ENCODE measurements at regions not wholly inside any gene's neighbourhood (a gene's known extent, or its start where the extent isn't known, plus 50 kb on each side); places are given as distances from the start of the nearest gene placed in this dataset.

DNA sequence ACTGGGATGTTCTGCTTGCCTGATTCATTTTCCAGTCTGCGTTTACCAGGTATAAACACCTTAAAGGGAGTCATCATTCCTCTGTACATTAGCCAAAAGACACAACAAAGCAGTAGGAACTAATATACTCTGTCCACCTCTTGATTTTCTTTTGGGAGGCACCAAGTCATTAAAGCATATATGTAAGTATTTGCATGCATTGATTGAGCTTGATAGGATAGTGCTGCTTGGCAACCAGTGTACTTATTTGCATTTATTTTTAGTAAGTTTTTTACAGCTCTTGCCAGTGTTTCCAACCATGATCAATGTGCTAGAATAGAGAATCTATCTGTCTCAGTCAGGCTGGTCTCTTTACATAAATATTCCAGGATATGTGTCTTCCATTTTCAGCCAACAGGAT is 353.3 kb upstream of the SEMA3C start:
- FAIRE-seq (no peak), DNase-seq (ENCODE audit: low read depth, low spot score) (no peak)
- Histone ChIP-seq H3K9ac (replicated peaks; ENCODE audit: extremely low read depth, insufficient read depth, low read length) (no peak overlapping the region), H3K79me2 (ENCODE audit: control insufficient read depth, insufficient read depth, low read length) (no peaks in the 10 kb centered on the region), H2AFZ (ENCODE audit: low read depth, low read length) (no peak overlapping the region), H3K4me2 (ENCODE audit: insufficient read depth, low read length) (no peak overlapping the region), H3K9me3 (replicated peaks; ENCODE audit: control insufficient read depth, insufficient read depth, low read length) (no peaks in the 10 kb centered on the region), H3K9me1 (replicated peaks; ENCODE audit: control insufficient read depth, extremely low read depth, insufficient read depth, low read length) (no peaks in the 10 kb centered on the region), H3K36me3 (ENCODE audit: control insufficient read depth in 2 of 2, extremely low read depth in 1 of 2, insufficient read depth in 2 of 2, low read length in 2 of 2) (no peaks in the 10 kb centered on the region), H3K4me1 (ENCODE audit: control insufficient read depth, extremely low read depth, insufficient read depth, low read length) (no peaks in the 10 kb centered on the region), H4K20me1 (replicated peaks; ENCODE audit: control insufficient read depth, extremely low read depth, insufficient read depth, low read length) (no peaks in the 10 kb centered on the region), H3K27ac (ENCODE audit: insufficient read depth, low read depth, low read length) (no peak overlapping the region), H3K27me3 (ENCODE audit: control insufficient read depth in 2 of 2, insufficient read depth in 2 of 2, low read length in 2 of 2) (no peaks in the 10 kb centered on the region), H3K4me3 (replicated peaks in 1 of 3; ENCODE audit: insufficient read depth in 1 of 3, low read depth in 1 of 3, low read length in 3 of 3) (no peak overlapping the region)
- dilution Hi-C loops (cut with MboI; ENCODE audit: extremely low pct_ligation_motif_present, low sequenced_read_pairs) (no loop called here), intact Hi-C loops (cut with micrococcal nuclease) (no loop called here)
- ChIA-PET POLR2A (no interaction called here), CTCF (no interaction called here)
- no TSS peak for BruUV-seq (replicated peaks)
- TF ChIP-seq, protein P1, sequence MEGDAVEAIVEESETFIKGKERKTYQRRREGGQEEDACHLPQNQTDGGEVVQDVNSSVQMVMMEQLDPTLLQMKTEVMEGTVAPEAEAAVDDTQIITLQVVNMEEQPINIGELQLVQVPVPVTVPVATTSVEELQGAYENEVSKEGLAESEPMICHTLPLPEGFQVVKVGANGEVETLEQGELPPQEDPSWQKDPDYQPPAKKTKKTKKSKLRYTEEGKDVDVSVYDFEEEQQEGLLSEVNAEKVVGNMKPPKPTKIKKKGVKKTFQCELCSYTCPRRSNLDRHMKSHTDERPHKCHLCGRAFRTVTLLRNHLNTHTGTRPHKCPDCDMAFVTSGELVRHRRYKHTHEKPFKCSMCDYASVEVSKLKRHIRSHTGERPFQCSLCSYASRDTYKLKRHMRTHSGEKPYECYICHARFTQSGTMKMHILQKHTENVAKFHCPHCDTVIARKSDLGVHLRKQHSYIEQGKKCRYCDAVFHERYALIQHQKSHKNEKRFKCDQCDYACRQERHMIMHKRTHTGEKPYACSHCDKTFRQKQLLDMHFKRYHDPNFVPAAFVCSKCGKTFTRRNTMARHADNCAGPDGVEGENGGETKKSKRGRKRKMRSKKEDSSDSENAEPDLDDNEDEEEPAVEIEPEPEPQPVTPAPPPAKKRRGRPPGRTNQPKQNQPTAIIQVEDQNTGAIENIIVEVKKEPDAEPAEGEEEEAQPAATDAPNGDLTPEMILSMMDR (IDR thresholded peaks at IDR 0.05; ENCODE audit: extremely low read depth in 1 of 2, insufficient read depth in 1 of 2, low read depth in 1 of 2, low read length in 2 of 2): no peak

DNA sequence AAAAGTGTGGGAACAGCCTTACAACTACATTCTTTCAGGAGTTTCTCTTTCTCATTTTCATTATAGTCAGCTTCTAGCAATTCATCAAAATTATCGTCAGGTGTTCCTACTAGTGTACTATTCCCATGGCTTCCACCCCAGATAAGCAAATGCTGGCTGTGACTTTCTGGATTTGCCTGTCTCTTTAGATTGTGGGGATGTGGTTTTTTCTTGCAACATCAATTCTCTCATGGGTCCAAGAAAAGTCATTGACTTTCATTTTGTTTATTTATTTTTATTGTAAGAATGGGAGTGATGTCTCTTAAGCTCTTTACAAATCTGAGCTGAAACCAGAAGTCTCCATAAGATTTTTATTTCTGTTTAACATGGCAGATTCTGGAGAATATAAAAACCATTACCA is 349.7 kb upstream of the SEMA3C start:
- intact Hi-C loops (cut with micrococcal nuclease) (no loop called here), dilution Hi-C loops (cut with MboI; ENCODE audit: extremely low pct_ligation_motif_present, low sequenced_read_pairs) (no loop called here)
- CTCF ChIA-PET: interaction anchor here (1.1 kb wide), 1 partner anchor 31 kb away, joined by 3 read pairs; no protein-coding TSS in a partner anchor
- Histone ChIP-seq H3K4me3 (replicated peaks in 1 of 3; ENCODE audit: insufficient read depth in 1 of 3, low read depth in 1 of 3, low read length in 3 of 3) (no peak overlapping the region), H3K9me1 (replicated peaks; ENCODE audit: control insufficient read depth, extremely low read depth, insufficient read depth, low read length) (no peaks in the 10 kb centered on the region), H3K27me3 (ENCODE audit: control insufficient read depth in 2 of 2, insufficient read depth in 2 of 2, low read length in 2 of 2) (no peaks in the 10 kb centered on the region), H3K79me2 (ENCODE audit: control insufficient read depth, insufficient read depth, low read length) (no peaks in the 10 kb centered on the region), H4K20me1 (replicated peaks; ENCODE audit: control insufficient read depth, extremely low read depth, insufficient read depth, low read length) (no peaks in the 10 kb centered on the region), H2AFZ (ENCODE audit: low read depth, low read length) (no peak overlapping the region), H3K4me2 (ENCODE audit: insufficient read depth, low read length) (no peak overlapping the region), H3K27ac (ENCODE audit: insufficient read depth, low read depth, low read length) (no peak overlapping the region), H3K9ac (replicated peaks; ENCODE audit: extremely low read depth, insufficient read depth, low read length) (no peak overlapping the region), H3K4me1 (ENCODE audit: control insufficient read depth, extremely low read depth, insufficient read depth, low read length) (no peaks in the 10 kb centered on the region), H3K9me3 (replicated peaks; ENCODE audit: control insufficient read depth, insufficient read depth, low read length) (no peaks in the 10 kb centered on the region), H3K36me3 (ENCODE audit: control insufficient read depth in 2 of 2, extremely low read depth in 1 of 2, insufficient read depth in 2 of 2, low read length in 2 of 2) (no peaks in the 10 kb centered on the region)
- POLR2A ChIA-PET: no interaction called here
- TF ChIP-seq, protein P1 (IDR thresholded peaks at IDR 0.05; ENCODE audit: extremely low read depth in 1 of 2, insufficient read depth in 1 of 2, low read depth in 1 of 2, low read length in 2 of 2): no peak
- DNase-seq (ENCODE audit: low read depth, low spot score): no peak
- no TSS peak for BruUV-seq (replicated peaks)
- FAIRE-seq: no peak
